CD8-positive, alpha-beta memory T cell (primary cell): ENCODE measurements at regions not wholly inside any gene's neighbourhood (a gene's known extent, or its start where the extent isn't known, plus 50 kb on each side); places are given as distances from the start of the nearest gene placed in this dataset.

Source experiments
- CTCF ChIA-PET: fragments of 350-600 bp; sonication (Branson Sonifier 250); formaldehyde crosslinking; loops from one replicate; lab custom pipeline; 2021; ENCODE audit warnings: antibody characterized with exemption; lab: Charles Lee
- POLR2A ChIA-PET: fragments of 350-600 bp; sonication (Branson Sonifier 250); formaldehyde crosslinking; loops from one replicate; lab custom pipeline; 2021; ENCODE audit warnings: antibody characterized with exemption; lab: Charles Lee
- DNase-seq, 5 donors: peaks; one replicate each; pipeline versions ENCODE4 v3.0.0 to v3.0.0-alpha.2; 2020 to 2022; ENCODE audit warnings: mixed read lengths in 1 of 5
- H3K27ac ChIP-seq: one replicate; pipeline ENCODE4 v1.7.0; 2013; ENCODE audit warnings: low read depth, mild to moderate bottlenecking, low read length, moderate library complexity
- H3K27me3 ChIP-seq: 2 replicates; pipeline ENCODE4 v1.7.0; 2013; ENCODE audit warnings: low read length, mild to moderate bottlenecking; ENCODE audit not compliant: insufficient read depth, poor library complexity, severe bottlenecking
- H3K36me3 ChIP-seq: 2 replicates; pipeline ENCODE4 v1.7.0; 2013; ENCODE audit warnings: mild to moderate bottlenecking, low read length, moderate library complexity; ENCODE audit not compliant: insufficient read depth
- H3K4me1 ChIP-seq: 2 replicates; pipeline ENCODE4 v1.7.0; 2013; ENCODE audit warnings: mild to moderate bottlenecking, low read length, moderate library complexity; ENCODE audit not compliant: insufficient read depth
- H3K4me3 ChIP-seq: 2 replicates; pipeline ENCODE4 v1.7.0; 2013; ENCODE audit warnings: mild to moderate bottlenecking, low read length
- H3K9me3 ChIP-seq: 2 replicates; pipeline ENCODE4 v1.7.0; 2013; ENCODE audit warnings: mild to moderate bottlenecking, low read length
- H3K27ac Mint-ChIP-seq, 8 donors: one replicate each; pipeline ENCODE4 v1.8.0; 2020 to 2021; ENCODE audit warnings: mixed read lengths in 8 of 8, mild to moderate bottlenecking in 6 of 8, inconsistent platforms in 3 of 8, moderate library complexity in 3 of 8
- H3K27me3 Mint-ChIP-seq, 2 donors: one replicate each; pipeline ENCODE4 v1.8.0; 2020 to 2021; ENCODE audit warnings: mixed read lengths in 2 of 2, mild to moderate bottlenecking in 1 of 2, moderate library complexity in 1 of 2
- H3K36me3 Mint-ChIP-seq, 3 donors: one replicate each; pipeline ENCODE4 v1.8.0; 2020 to 2021; ENCODE audit warnings: mixed read lengths in 3 of 3, inconsistent platforms in 1 of 3, mild to moderate bottlenecking in 1 of 3
- H3K4me1 Mint-ChIP-seq, 3 donors: one replicate each; pipeline ENCODE4 v1.8.0; 2020 to 2021; ENCODE audit warnings: mixed read lengths in 3 of 3, inconsistent platforms in 1 of 3, mild to moderate bottlenecking in 1 of 3
- H3K4me3 Mint-ChIP-seq, 7 donors: one replicate each; pipeline ENCODE4 v1.8.0; 2020 to 2021; ENCODE audit warnings: mixed read lengths in 7 of 7, mild to moderate bottlenecking in 6 of 7, moderate library complexity in 4 of 7, inconsistent platforms in 2 of 7
- H3K9me3 Mint-ChIP-seq, 5 donors: one replicate each; pipeline ENCODE4 v1.8.0; 2020 to 2022; ENCODE audit warnings: mixed read lengths in 5 of 5, mild to moderate bottlenecking in 3 of 5, moderate library complexity in 2 of 5, inconsistent platforms in 1 of 5

- H3K27ac Mint-ChIP-seq, result no peak overlapping the region
- peaks cover 0 to 2% (median 0%) of the 10 kb centered on the region in 3 donors for H3K36me3 Mint-ChIP-seq
- no peak overlapping the region for H3K4me3 ChIP-seq
- POLR2A ChIA-PET, result no interaction called here
- no peaks in the 10 kb centered on the region for H3K4me1 ChIP-seq
- CTCF ChIA-PET, result no interaction called here
- no peaks in the 10 kb centered on the region for H3K27me3 ChIP-seq
- DNase-seq, result no peak
- no peaks in the 10 kb centered on the region for H3K4me1 Mint-ChIP-seq
- H3K4me3 Mint-ChIP-seq, result no peak overlapping the region
- no peak overlapping the region for H3K27ac ChIP-seq
- no peaks in the 10 kb centered on the region for H3K36me3 ChIP-seq
- peaks cover 13 to 25% (median 16%) of the 10 kb centered on the region in 5 donors for H3K9me3 Mint-ChIP-seq
- H3K27me3 Mint-ChIP-seq, result peaks cover 1 to 13% of the 10 kb centered on the region in 2 donors
- H3K9me3 ChIP-seq, result peaks cover 10% of the 10 kb centered on the region
Measured at GRCh38 chr3:135740751-135741150, 224.8 kb upstream of the PPP2R3A start.

- Mint-ChIP-seq H3K27me3 (peaks cover 0 to 2% of the 10 kb centered on the region in 2 donors), H3K27ac (no peak overlapping the region), H3K9me3 (peaks cover 0 to 11% (median 0%) of the 10 kb centered on the region in 5 donors)
Measured at GRCh38 chr3:135751991-135752390, 213.5 kb upstream of the PPP2R3A start.

GRCh38 chr3:135752851-135753250, 212.7 kb upstream of the PPP2R3A start:
- POLR2A ChIA-PET, result no interaction called here

More at GRCh38 chr3:135751991-135752390, 213.5 kb upstream of the PPP2R3A start:
- H3K4me1 ChIP-seq, result no peaks in the 10 kb centered on the region
- H3K4me3 ChIP-seq, result no peak overlapping the region
- no peaks in the 10 kb centered on the region for H3K36me3 ChIP-seq
- ChIA-PET POLR2A (no interaction called here), CTCF (no interaction called here)
- no peaks in the 10 kb centered on the region for H3K36me3 Mint-ChIP-seq
- no peak for DNase-seq
- H3K9me3 ChIP-seq, result no peaks in the 10 kb centered on the region
- H3K27me3 ChIP-seq, result no peaks in the 10 kb centered on the region
- H3K4me3 Mint-ChIP-seq, result no peak overlapping the region
- H3K4me1 Mint-ChIP-seq, result no peaks in the 10 kb centered on the region
- no peak overlapping the region for H3K27ac ChIP-seq

GRCh38 chr3:135753506-135753905, 212.0 kb upstream of the PPP2R3A start:
- no peak overlapping the region for H3K4me3 ChIP-seq
- Mint-ChIP-seq H3K27me3 (peaks cover 0 to 2% of the 10 kb centered on the region in 2 donors), H3K27ac (no peak overlapping the region), H3K4me1 (no peaks in the 10 kb centered on the region), H3K36me3 (no peaks in the 10 kb centered on the region), H3K4me3 (no peak overlapping the region), H3K9me3 (peaks cover 0 to 11% (median 0%) of the 10 kb centered on the region in 5 donors)
- H3K36me3 ChIP-seq, result no peaks in the 10 kb centered on the region
- H3K27ac ChIP-seq, result no peak overlapping the region
- ChIA-PET CTCF (interaction anchor here (1.5 kb wide), 1 partner anchor 10 kb away, joined by 3 read pairs; no protein-coding TSS in a partner anchor), POLR2A (interaction anchor here (0.7 kb wide), 1 partner anchor 30 kb away, joined by 4 read pairs; no protein-coding TSS in a partner anchor)
- DNase-seq, result no peak
- H3K27me3 ChIP-seq, result no peaks in the 10 kb centered on the region
- H3K4me1 ChIP-seq, result no peaks in the 10 kb centered on the region
- no peaks in the 10 kb centered on the region for H3K9me3 ChIP-seq

More at GRCh38 chr3:135752851-135753250, 212.7 kb upstream of the PPP2R3A start:
- no peak for DNase-seq
- Histone ChIP-seq H3K27me3 (no peaks in the 10 kb centered on the region), H3K4me3 (no peak overlapping the region), H3K4me1 (no peaks in the 10 kb centered on the region), H3K36me3 (no peaks in the 10 kb centered on the region), H3K27ac (no peak overlapping the region), H3K9me3 (no peaks in the 10 kb centered on the region)
- CTCF ChIA-PET, result no interaction called here
- Mint-ChIP-seq H3K27ac (no peak overlapping the region), H3K4me3 (no peak overlapping the region), H3K9me3 (peaks cover 0 to 11% (median 0%) of the 10 kb centered on the region in 5 donors), H3K4me1 (no peaks in the 10 kb centered on the region), H3K36me3 (no peaks in the 10 kb centered on the region), H3K27me3 (peaks cover 0 to 2% of the 10 kb centered on the region in 2 donors)

- Mint-ChIP-seq H3K4me3 (no peak overlapping the region), H3K9me3 (peaks cover 0 to 15% (median 0%) of the 10 kb centered on the region in 5 donors), H3K4me1 (no peaks in the 10 kb centered on the region), H3K27me3 (peaks cover 0 to 2% of the 10 kb centered on the region in 2 donors), H3K27ac (no peak overlapping the region), H3K36me3 (no peaks in the 10 kb centered on the region)
- Histone ChIP-seq H3K9me3 (no peaks in the 10 kb centered on the region), H3K27me3 (no peaks in the 10 kb centered on the region), H3K4me1 (no peaks in the 10 kb centered on the region), H3K4me3 (no peak overlapping the region), H3K36me3 (no peaks in the 10 kb centered on the region), H3K27ac (no peak overlapping the region)
- POLR2A ChIA-PET, result no interaction called here
- CTCF ChIA-PET, result interaction anchor here (1.5 kb wide), 1 partner anchor 8 kb away, joined by 3 read pairs; no protein-coding TSS in a partner anchor
- DNase-seq, result no peak
Measured at GRCh38 chr3:135755330-135756105, 210.0 kb upstream of the PPP2R3A start.

- Histone ChIP-seq H3K27me3 (no peaks in the 10 kb centered on the region), H3K4me3 (no peak overlapping the region), H3K9me3 (no peaks in the 10 kb centered on the region), H3K36me3 (no peaks in the 10 kb centered on the region), H3K27ac (no peak overlapping the region), H3K4me1 (no peaks in the 10 kb centered on the region)
- no peak for DNase-seq
- Mint-ChIP-seq H3K9me3 (peaks cover 0 to 15% (median 0%) of the 10 kb centered on the region in 5 donors), H3K27ac (no peak overlapping the region), H3K4me3 (no peak overlapping the region), H3K4me1 (no peaks in the 10 kb centered on the region), H3K36me3 (no peaks in the 10 kb centered on the region), H3K27me3 (peaks cover 0 to 2% of the 10 kb centered on the region in 2 donors)
- ChIA-PET POLR2A (no interaction called here), CTCF (no interaction called here)
Measured at GRCh38 chr3:135756106-135756668, 209.3 kb upstream of the PPP2R3A start.

GRCh38 chr3:135757421-135757820, 208.1 kb upstream of the PPP2R3A start:
- CTCF ChIA-PET, result no interaction called here
- Histone ChIP-seq H3K9me3 (no peaks in the 10 kb centered on the region), H3K27me3 (no peaks in the 10 kb centered on the region), H3K36me3 (no peaks in the 10 kb centered on the region), H3K4me3 (no peak overlapping the region), H3K27ac (no peak overlapping the region), H3K4me1 (no peaks in the 10 kb centered on the region)
- H3K36me3 Mint-ChIP-seq, result no peaks in the 10 kb centered on the region
- H3K9me3 Mint-ChIP-seq, result peaks cover 0 to 15% (median 0%) of the 10 kb centered on the region in 5 donors
- POLR2A ChIA-PET, result no interaction called here
- DNase-seq, result no peak
- no peak overlapping the region for H3K27ac Mint-ChIP-seq
- no peaks in the 10 kb centered on the region for H3K4me1 Mint-ChIP-seq
- H3K27me3 Mint-ChIP-seq, result peaks cover 0 to 2% of the 10 kb centered on the region in 2 donors
- no peak overlapping the region for H3K4me3 Mint-ChIP-seq

GRCh38 chr3:135758961-135759360, 206.6 kb upstream of the PPP2R3A start:
- no peaks in the 10 kb centered on the region for H3K4me1 ChIP-seq
- Mint-ChIP-seq H3K9me3 (peaks cover 0 to 15% (median 0%) of the 10 kb centered on the region in 5 donors), H3K27me3 (peaks cover 2 to 5% of the 10 kb centered on the region in 2 donors), H3K27ac (no peak overlapping the region), H3K4me3 (no peak overlapping the region), H3K36me3 (no peaks in the 10 kb centered on the region), H3K4me1 (no peaks in the 10 kb centered on the region)
- no peak for DNase-seq
- ChIA-PET POLR2A (no interaction called here), CTCF (no interaction called here)
- H3K9me3 ChIP-seq, result no peaks in the 10 kb centered on the region
- no peaks in the 10 kb centered on the region for H3K36me3 ChIP-seq
- H3K4me3 ChIP-seq, result no peak overlapping the region
- no peaks in the 10 kb centered on the region for H3K27me3 ChIP-seq
- H3K27ac ChIP-seq, result no peak overlapping the region
